HCT116 (cell line): ENCODE measurements at regions not wholly inside any gene's neighbourhood (a gene's known extent, or its start where the extent isn't known, plus 50 kb on each side); places are given as distances from the start of the nearest gene placed in this dataset.

Experiments
- ATAC-seq: fragments of 200-7000 bp; cut with Tn5 transposase; 2 replicates; pipeline ENCODE4 v1.9.1; 2020; ENCODE audit warnings: mild to moderate bottlenecking, moderate library complexity
- BruUV-seq: library from RNA; stranded (reverse); fragments of 400-500 nt; replicated peaks from 2 replicates; lab custom pipeline; 2021; lab: Mats Ljungman, UMichigan
- CTCF ChIA-PET: fragments of 300-600 bp; sonication (Branson Sonifier 250); formaldehyde crosslinking; loops from one replicate; lab custom pipeline; 2021; ENCODE audit warnings: antibody characterized with exemption; lab: Charles Lee
- POLR2A ChIA-PET: fragments of 300-600, 350-600 bp; sonication (Branson Sonifier 250); formaldehyde crosslinking; loops from one replicate; lab custom pipeline; 2021; ENCODE audit warnings: antibody characterized with exemption; lab: Charles Lee
- RAD21 ChIA-PET, 2 experiments: fragments of 300-600 bp; sonication (Branson Sonifier 250); formaldehyde crosslinking; loops; one replicate each; lab custom pipeline; 2023; ENCODE audit warnings: low total read pairs in 2 of 2; ENCODE audit not compliant: uncharacterized antibody in 2 of 2, unreplicated experiment in 2 of 2, low non-redundant PET in 1 of 2; lab: Charles Lee
- DNase-seq: peaks from one replicate; pipeline ENCODE4 v3.0.0-alpha.2; 2010; ENCODE audit warnings: low read depth, low spot score
- H2AFZ ChIP-seq: fragments of 200-600 bp; shearing (Covaris generic), sonication (generic); 2 replicates; pipeline ENCODE4 v1.6.1; 2017; ENCODE audit warnings: low read depth, mixed run types, mixed read lengths, antibody characterized with exemption, low read length; ENCODE audit not compliant: poor library complexity, severe bottlenecking
- H3K27ac ChIP-seq: 2 replicates; pipeline ENCODE4 v1.5.1; 2012; ENCODE audit warnings: low read depth, low read length
- H3K27me3 ChIP-seq: fragments of 200-600 bp; sonication (generic); 2 replicates; pipeline ENCODE4 v1.6.1; 2016; ENCODE audit warnings: mixed run types, low read length, mixed read lengths; ENCODE audit not compliant: insufficient read depth
- H3K36me3 ChIP-seq, 2 experiments: fragments of 200-500 bp in 1 of 2; fragments of 200-600 bp in 1 of 2; sonication (Bioruptor generic) in 1 of 2; sonication (generic) in 1 of 2; 2 replicates each; pipeline versions ENCODE4 v1.5.1 to v1.6.1; 2014 to 2016; ENCODE audit warnings: low read length in 2 of 2, inconsistent platforms in 1 of 2, mixed read lengths in 1 of 2, mixed run types in 1 of 2; ENCODE audit not compliant: insufficient read depth in 2 of 2, control insufficient read depth in 1 of 2
- H3K4me1 ChIP-seq, 2 experiments: fragments of 200-600 bp in 1 of 2; sonication (generic) in 1 of 2; 2 replicates each; pipeline versions ENCODE4 v1.5.1 to v1.6.1; 2012 to 2017; ENCODE audit warnings: low read length in 2 of 2, inconsistent platforms in 1 of 2, mild to moderate bottlenecking in 1 of 2, mixed read lengths in 1 of 2, mixed run types in 1 of 2, moderate library complexity in 1 of 2; ENCODE audit not compliant: insufficient read depth in 2 of 2, control insufficient read depth in 1 of 2
- H3K4me2 ChIP-seq: fragments of 200-600 bp; sonication (generic); 2 replicates; pipeline ENCODE4 v1.6.1; 2017; ENCODE audit warnings: mixed run types, low read length, mixed read lengths
- H3K4me3 ChIP-seq, 2 experiments: fragments of 200-600 bp in 1 of 2; sonication (generic) in 1 of 2; replicated peaks in 1 of 2; 2 replicates each; pipeline ENCODE4 v1.5.1; 2011 to 2016; ENCODE audit warnings: low read length in 2 of 2, control low read depth in 1 of 2, low read depth in 1 of 2, mild to moderate bottlenecking in 1 of 2, mixed read lengths in 1 of 2, mixed run types in 1 of 2
- H3K79me2 ChIP-seq: fragments of 200-600 bp; sonication (generic); 2 replicates; pipeline ENCODE4 v1.6.1; 2017; ENCODE audit warnings: mild to moderate bottlenecking, mixed run types, low read length, moderate library complexity, mixed read lengths; ENCODE audit not compliant: insufficient read depth
- H3K9ac ChIP-seq: fragments of 200-600 bp; sonication (generic); 2 replicates; pipeline ENCODE4 v1.6.1; 2016; ENCODE audit warnings: low read length, mixed read lengths
- H3K9me2 ChIP-seq: fragments of 200-600 bp; sonication (generic), shearing (Covaris generic); 2 replicates; pipeline ENCODE4 v1.6.1; 2017; ENCODE audit warnings: mixed run types, mild to moderate bottlenecking, moderate library complexity; ENCODE audit not compliant: insufficient read depth
- H3K9me3 ChIP-seq, 2 experiments: fragments of 200-500 bp in 1 of 2; fragments of 200-600 bp in 1 of 2; sonication (Bioruptor generic) in 1 of 2; sonication (generic) in 1 of 2; 2 replicates each; pipeline ENCODE4 v1.6.1; 2014 to 2017; ENCODE audit warnings: low read length in 2 of 2, mixed read lengths in 2 of 2, inconsistent platforms in 1 of 2, low read depth in 1 of 2, mild to moderate bottlenecking in 1 of 2, mixed run types in 1 of 2, moderate library complexity in 1 of 2; ENCODE audit not compliant: control insufficient read depth in 1 of 2, insufficient read depth in 1 of 2
- H4K20me1 ChIP-seq: fragments of 200-600 bp; sonication (generic), shearing (Covaris generic); 2 replicates; pipeline ENCODE4 v1.6.1; 2017; ENCODE audit warnings: mixed run types, mild to moderate bottlenecking, moderate library complexity; ENCODE audit not compliant: insufficient read depth
- EGR1 ChIP-seq: IDR thresholded peaks from 2 replicates; pipeline ENCODE4 v1.6.1; 2012; ENCODE audit warnings: low read depth
- EZH2 ChIP-seq: fragments of 200-600 bp; sonication (generic); IDR thresholded peaks from 2 replicates; pipeline ENCODE4 v1.6.1; 2017; ENCODE audit warnings: antibody characterized with exemption, mixed run types
- FOSL1 ChIP-seq: IDR thresholded peaks from 2 replicates; pipeline ENCODE4 v1.6.1; 2012; ENCODE audit warnings: low read depth
- JUND ChIP-seq: IDR thresholded peaks from 2 replicates; pipeline ENCODE4 v1.6.1; 2012
- POLR2A ChIP-seq: IDR thresholded peaks from 2 replicates; pipeline ENCODE4 v1.7.0; 2011; ENCODE audit warnings: borderline replicate concordance; ENCODE audit not compliant: insufficient read depth, insufficient read length; ENCODE audit errors: extremely low read depth
- SIN3A ChIP-seq: IDR thresholded peaks from 2 replicates; pipeline ENCODE4 v1.6.1; 2012; ENCODE audit warnings: low read depth
- SRF ChIP-seq: IDR thresholded peaks from 2 replicates; pipeline ENCODE4 v1.6.1; 2012; ENCODE audit warnings: low read depth
- TCF7L2 ChIP-seq: IDR thresholded peaks from 2 replicates; pipeline ENCODE4 v1.7.0; 2011; ENCODE audit warnings: borderline replicate concordance, inconsistent platforms; ENCODE audit not compliant: insufficient read depth, insufficient read length; ENCODE audit errors: extremely low read depth
- YY1 ChIP-seq: IDR thresholded peaks from 2 replicates; pipeline ENCODE4 v1.6.1; 2011; ENCODE audit warnings: low read length, low read depth, moderate library complexity, mild to moderate bottlenecking; ENCODE audit not compliant: insufficient replicate concordance; ENCODE audit errors: extremely low read depth
- ZNF274 ChIP-seq: fragments of 200-500 bp; sonication (Bioruptor generic); IDR thresholded peaks from 2 replicates; pipeline ENCODE4 v1.6.1; 2014; ENCODE audit warnings: mild to moderate bottlenecking, low read depth, low read length, inconsistent platforms
- intact Hi-C: fragments of 100-400 bp; cut with micrococcal nuclease; formaldehyde crosslinking; loops from 2 replicates; pipeline ENCODE4 v1.10.0; 2022
- TF ChIP-seq, protein P1 (sequence below): IDR thresholded peaks from 2 replicates; pipeline ENCODE4 v1.6.1; 2012
- TF ChIP-seq, protein P2 (sequence below): IDR thresholded peaks from 2 replicates; pipeline ENCODE4 v1.6.1; 2012; ENCODE audit warnings: low read depth
- TF ChIP-seq, protein P3 (sequence below), 3 experiments: fragments of 200-600 bp in 1 of 3; sonication (generic) in 1 of 3; IDR thresholded peaks in 2 of 3; conservative IDR thresholded peaks in 1 of 3; 2 replicates each; pipeline ENCODE4 v1.5.1; 2012 to 2017; ENCODE audit warnings: low read depth in 2 of 3, low read length in 2 of 3, antibody characterized with exemption in 1 of 3, borderline replicate concordance in 1 of 3, control low read depth in 1 of 3, mild to moderate bottlenecking in 1 of 3, mixed read lengths in 1 of 3, mixed run types in 1 of 3, moderate library complexity in 1 of 3; ENCODE audit not compliant: insufficient read depth in 1 of 3

DNA sequence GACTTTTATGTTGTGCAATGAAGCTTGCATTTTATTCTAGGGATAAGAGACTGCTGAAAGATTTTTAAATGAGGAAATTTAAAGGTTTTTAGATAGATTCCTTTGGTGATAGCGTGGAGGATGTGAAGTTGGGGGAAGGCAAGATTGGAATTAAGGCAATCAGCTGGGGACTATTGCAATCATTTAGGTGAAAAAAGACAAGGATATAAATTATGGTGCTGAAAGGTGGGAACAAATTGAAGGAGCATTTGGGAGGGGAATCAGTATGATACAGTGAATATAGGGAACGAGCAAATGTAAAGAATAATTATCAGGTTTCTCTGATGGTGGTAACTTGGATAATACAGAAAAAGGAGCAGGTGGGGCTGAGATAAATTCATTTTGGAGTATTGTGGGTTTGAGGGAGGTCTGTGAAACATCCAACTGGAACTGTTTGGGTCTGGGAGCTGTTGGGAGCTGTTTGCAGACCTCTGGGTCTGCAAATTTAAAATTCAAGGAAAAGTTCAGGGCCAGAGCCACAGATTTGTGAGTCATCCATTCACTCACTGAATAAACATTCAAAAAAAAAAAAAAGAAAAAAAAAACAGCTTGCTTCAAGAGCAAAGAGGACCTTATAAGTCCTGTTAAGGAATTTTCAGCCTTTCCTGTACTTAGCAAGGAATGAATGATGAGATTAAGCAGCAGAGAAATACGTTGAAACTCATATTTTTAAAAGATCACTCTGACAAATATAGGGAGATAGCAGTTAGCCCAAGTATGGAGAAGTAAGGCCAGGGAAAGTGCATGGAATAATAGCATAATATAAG lies 257.5 kb upstream of the FN1 start:
- no peaks in the 10 kb centered on the region for H3K27me3 ChIP-seq
- no peaks in the 10 kb centered on the region for H3K79me2 ChIP-seq
- no peak overlapping the region for H3K9ac ChIP-seq
- ChIA-PET CTCF (no interaction called here), POLR2A (no interaction called here), RAD21 (no interaction called here)
- TF ChIP-seq, protein P1, sequence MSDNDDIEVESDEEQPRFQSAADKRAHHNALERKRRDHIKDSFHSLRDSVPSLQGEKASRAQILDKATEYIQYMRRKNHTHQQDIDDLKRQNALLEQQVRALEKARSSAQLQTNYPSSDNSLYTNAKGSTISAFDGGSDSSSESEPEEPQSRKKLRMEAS, result no peak
- TF ChIP-seq, protein P2, sequence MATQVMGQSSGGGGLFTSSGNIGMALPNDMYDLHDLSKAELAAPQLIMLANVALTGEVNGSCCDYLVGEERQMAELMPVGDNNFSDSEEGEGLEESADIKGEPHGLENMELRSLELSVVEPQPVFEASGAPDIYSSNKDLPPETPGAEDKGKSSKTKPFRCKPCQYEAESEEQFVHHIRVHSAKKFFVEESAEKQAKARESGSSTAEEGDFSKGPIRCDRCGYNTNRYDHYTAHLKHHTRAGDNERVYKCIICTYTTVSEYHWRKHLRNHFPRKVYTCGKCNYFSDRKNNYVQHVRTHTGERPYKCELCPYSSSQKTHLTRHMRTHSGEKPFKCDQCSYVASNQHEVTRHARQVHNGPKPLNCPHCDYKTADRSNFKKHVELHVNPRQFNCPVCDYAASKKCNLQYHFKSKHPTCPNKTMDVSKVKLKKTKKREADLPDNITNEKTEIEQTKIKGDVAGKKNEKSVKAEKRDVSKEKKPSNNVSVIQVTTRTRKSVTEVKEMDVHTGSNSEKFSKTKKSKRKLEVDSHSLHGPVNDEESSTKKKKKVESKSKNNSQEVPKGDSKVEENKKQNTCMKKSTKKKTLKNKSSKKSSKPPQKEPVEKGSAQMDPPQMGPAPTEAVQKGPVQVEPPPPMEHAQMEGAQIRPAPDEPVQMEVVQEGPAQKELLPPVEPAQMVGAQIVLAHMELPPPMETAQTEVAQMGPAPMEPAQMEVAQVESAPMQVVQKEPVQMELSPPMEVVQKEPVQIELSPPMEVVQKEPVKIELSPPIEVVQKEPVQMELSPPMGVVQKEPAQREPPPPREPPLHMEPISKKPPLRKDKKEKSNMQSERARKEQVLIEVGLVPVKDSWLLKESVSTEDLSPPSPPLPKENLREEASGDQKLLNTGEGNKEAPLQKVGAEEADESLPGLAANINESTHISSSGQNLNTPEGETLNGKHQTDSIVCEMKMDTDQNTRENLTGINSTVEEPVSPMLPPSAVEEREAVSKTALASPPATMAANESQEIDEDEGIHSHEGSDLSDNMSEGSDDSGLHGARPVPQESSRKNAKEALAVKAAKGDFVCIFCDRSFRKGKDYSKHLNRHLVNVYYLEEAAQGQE, result no peak
- TF ChIP-seq JUND, result no peak
- no peak for TF ChIP-seq ZNF274
- no peak for TF ChIP-seq EGR1
- no peak for TF ChIP-seq SIN3A
- TF ChIP-seq, protein P3, sequence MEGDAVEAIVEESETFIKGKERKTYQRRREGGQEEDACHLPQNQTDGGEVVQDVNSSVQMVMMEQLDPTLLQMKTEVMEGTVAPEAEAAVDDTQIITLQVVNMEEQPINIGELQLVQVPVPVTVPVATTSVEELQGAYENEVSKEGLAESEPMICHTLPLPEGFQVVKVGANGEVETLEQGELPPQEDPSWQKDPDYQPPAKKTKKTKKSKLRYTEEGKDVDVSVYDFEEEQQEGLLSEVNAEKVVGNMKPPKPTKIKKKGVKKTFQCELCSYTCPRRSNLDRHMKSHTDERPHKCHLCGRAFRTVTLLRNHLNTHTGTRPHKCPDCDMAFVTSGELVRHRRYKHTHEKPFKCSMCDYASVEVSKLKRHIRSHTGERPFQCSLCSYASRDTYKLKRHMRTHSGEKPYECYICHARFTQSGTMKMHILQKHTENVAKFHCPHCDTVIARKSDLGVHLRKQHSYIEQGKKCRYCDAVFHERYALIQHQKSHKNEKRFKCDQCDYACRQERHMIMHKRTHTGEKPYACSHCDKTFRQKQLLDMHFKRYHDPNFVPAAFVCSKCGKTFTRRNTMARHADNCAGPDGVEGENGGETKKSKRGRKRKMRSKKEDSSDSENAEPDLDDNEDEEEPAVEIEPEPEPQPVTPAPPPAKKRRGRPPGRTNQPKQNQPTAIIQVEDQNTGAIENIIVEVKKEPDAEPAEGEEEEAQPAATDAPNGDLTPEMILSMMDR (IDR thresholded peaks at IDR 0.05 in 2 of 3, conservative IDR thresholded peaks at IDR 0.05 in 1 of 3; ENCODE audit: borderline replicate concordance in 1 of 3, insufficient read depth in 1 of 3, low read depth in 2 of 3, low read length in 2 of 3), result no peak
- TF ChIP-seq YY1, result no peak
- TF ChIP-seq FOSL1, result no peak
- no peak for TF ChIP-seq TCF7L2
- TF ChIP-seq SRF, result no peak
- no peak for TF ChIP-seq EZH2
- TF ChIP-seq POLR2A, result no peak
- intact Hi-C loops, result no loop called here
- no peaks in the 10 kb centered on the region for H3K36me3 ChIP-seq
- no peak overlapping the region for H2AFZ ChIP-seq
- H4K20me1 ChIP-seq, result no peaks in the 10 kb centered on the region
- no peaks in the 10 kb centered on the region for H3K9me3 ChIP-seq
- H3K4me2 ChIP-seq, result no peak overlapping the region
- H3K4me3 ChIP-seq, result no peak overlapping the region
- DNase-seq, result no peak
- no peaks in the 10 kb centered on the region for H3K9me2 ChIP-seq
- BruUV-seq, result no TSS peak
- no peak overlapping the region for H3K27ac ChIP-seq
- no peak for ATAC-seq
- no peaks in the 10 kb centered on the region for H3K4me1 ChIP-seq
